Ascending aorta (tissue), 2 donors: ENCODE measurements at regions not wholly inside any gene's neighbourhood (a gene's known extent, or its start where the extent isn't known, plus 50 kb on each side); places are given as distances from the start of the nearest gene placed in this dataset.

Experiments
- DNase-seq, 2 donors: peaks; one replicate each; pipeline ENCODE4 v3.0.0-alpha.2; 2019; ENCODE audit warnings: low spot score in 2 of 2
- H3K27ac ChIP-seq, 2 donors: fragments of 200-600 bp; sonication (generic); one replicate each; pipeline ENCODE4 v1.5.1; 2016 to 2017; ENCODE audit warnings: mild to moderate bottlenecking in 1 of 2
- H3K27me3 ChIP-seq: fragments of 200-600 bp; sonication (generic); one replicate; pipeline ENCODE4 v1.5.1; 2017
- H3K36me3 ChIP-seq, 2 donors: fragments of 200-600 bp; sonication (generic); one replicate each; pipeline ENCODE4 v1.5.1; 2016
- H3K4me1 ChIP-seq, 2 donors: fragments of 200-600 bp; sonication (generic); one replicate each; pipeline ENCODE4 v1.5.1; 2016 to 2017; ENCODE audit warnings: mild to moderate bottlenecking in 1 of 2
- H3K4me3 ChIP-seq, 2 donors: fragments of 200-600 bp; sonication (generic); one replicate each; pipeline ENCODE4 v1.5.1; 2016 to 2017; ENCODE audit warnings: mild to moderate bottlenecking in 1 of 2
- H3K9me3 ChIP-seq, 2 donors: fragments of 200-600 bp; sonication (generic); one replicate each; pipeline ENCODE4 v1.5.1; 2016
- CTCF ChIP-seq, 3 experiments: fragments of 200-600 bp in 2 of 3; fragments of 450-650 bp in 1 of 3; sonication (generic) in 2 of 3; IDR thresholded peaks; one replicate each; pipeline ENCODE4 v1.5.1; 2016 to 2019; ENCODE audit warnings: antibody characterized with exemption in 3 of 3, mild to moderate bottlenecking in 1 of 3, moderate library complexity in 1 of 3
- intact Hi-C: fragments of 100-400 bp; cut with DNase I; formaldehyde crosslinking; loops from one replicate; pipeline ENCODE4 v1.15.1; 2023

DNA sequence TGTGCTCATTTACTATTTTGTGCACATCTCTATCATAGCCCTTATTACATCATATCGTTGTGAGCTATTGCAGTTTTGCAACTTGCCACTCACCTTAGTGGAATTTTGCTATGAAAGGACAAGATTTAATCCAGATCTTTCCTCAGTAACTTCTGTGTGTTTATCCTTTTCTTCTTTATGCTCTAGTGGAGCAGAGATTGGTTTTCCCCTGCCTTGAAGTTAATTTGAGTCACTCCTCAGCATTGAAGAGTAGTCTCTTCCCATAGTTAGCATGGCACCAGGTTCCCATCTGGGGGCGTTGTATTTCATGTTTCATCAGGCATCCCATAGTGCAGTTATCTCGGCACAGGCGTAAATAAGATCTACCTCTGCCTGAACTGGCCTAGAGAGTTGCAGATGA lies 510.4 kb downstream of the PSAT1 start:
- H3K4me3 ChIP-seq = no peak overlapping the region
- no peaks in the 10 kb centered on the region for H3K36me3 ChIP-seq
- intact Hi-C loops = no loop called here
- H3K27ac ChIP-seq = no peak overlapping the region
- no peak for TF ChIP-seq CTCF (IDR thresholded peaks at IDR 0.05)
- no peaks in the 10 kb centered on the region for H3K27me3 ChIP-seq
- no peak for DNase-seq
- no peaks in the 10 kb centered on the region for H3K9me3 ChIP-seq
- no peaks in the 10 kb centered on the region for H3K4me1 ChIP-seq

DNA sequence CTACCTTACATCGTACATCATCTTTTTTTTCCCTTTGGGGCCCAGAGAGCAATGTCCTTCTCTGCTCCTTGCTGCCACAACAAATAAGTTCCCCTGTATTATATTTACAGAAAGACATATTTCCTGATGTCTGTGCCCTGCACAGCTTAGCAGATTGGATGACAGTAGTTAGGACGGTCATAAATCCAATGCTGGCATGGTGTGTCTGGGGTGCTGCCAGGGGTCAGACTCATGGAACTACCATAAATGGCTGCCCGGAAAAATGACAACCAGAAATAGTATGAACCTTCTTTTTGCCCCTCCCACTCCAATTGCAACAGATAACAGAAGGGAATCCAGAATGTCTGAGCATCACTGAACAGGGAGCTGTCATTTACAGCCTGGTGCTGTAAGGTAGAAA lies 511.1 kb downstream of the PSAT1 start:
- Histone ChIP-seq H3K4me1 (no peaks in the 10 kb centered on the region), H3K27ac (no peak overlapping the region), H3K36me3 (no peaks in the 10 kb centered on the region), H3K4me3 (no peak overlapping the region), H3K9me3 (no peaks in the 10 kb centered on the region), H3K27me3 (no peaks in the 10 kb centered on the region)
- no peak for DNase-seq
- intact Hi-C loops = no loop called here
- no peak for TF ChIP-seq CTCF (IDR thresholded peaks at IDR 0.05)

DNA sequence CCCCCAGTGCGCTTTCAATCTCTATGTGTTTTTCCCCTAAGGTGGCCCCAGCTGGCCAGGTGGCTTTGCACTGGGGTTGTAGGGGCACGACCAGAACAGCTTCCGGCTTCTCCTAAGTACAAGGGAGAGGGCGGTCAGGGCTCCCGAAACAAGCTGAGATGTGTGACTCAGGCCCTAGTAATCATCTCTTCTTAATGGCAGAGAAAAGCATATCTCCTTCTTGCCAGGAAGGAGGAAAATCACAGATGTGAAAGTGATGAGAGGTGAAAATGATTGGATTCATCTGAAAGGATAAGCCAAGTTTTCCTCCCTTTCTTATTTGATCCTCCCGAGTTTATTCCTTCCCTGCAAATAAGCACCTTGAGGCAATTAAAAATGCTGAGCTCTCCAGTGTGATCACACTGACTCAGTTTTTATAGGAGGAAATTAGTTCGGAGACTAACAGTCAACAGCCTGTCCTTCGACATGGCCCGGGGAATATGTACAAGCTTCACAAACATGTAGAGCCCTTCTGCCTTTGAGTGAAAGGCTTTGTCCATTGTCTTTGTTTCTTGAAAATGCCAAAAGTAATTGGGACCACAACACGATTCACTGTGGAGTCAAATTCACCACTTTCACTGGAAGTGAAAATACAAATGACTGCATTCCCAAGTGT lies 514.8 kb downstream of the PSAT1 start:
- Histone ChIP-seq H3K4me3 (no peak overlapping the region), H3K4me1 (no peaks in the 10 kb centered on the region), H3K36me3 (no peaks in the 10 kb centered on the region), H3K9me3 (no peaks in the 10 kb centered on the region), H3K27me3 (no peaks in the 10 kb centered on the region), H3K27ac (no peak overlapping the region)
- TF ChIP-seq CTCF (IDR thresholded peaks at IDR 0.05) = no peak
- DNase-seq = no peak
- intact Hi-C loops = no loop called here

DNA sequence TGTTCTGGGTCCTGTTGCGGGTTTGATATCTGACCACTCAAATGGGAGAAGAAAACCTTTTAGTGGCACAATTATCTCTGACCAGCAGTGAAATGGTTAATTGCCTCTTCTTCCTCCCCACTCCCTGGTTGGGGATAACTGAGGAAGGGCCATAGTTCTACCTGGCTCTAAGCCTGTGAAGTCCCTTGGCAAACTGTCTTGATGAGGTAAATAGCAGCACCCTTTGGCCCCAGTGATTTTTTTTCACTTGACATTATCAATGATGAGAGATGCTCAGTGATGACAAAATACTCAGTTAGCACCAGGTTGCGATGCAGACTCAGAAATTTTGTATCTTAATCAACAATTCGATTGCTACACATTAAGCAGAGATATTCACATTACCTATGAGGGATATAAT lies 515.7 kb downstream of the PSAT1 start:
- no peak overlapping the region for H3K27ac ChIP-seq
- intact Hi-C loops = no loop called here
- H3K9me3 ChIP-seq = no peaks in the 10 kb centered on the region
- DNase-seq = no peak
- no peaks in the 10 kb centered on the region for H3K27me3 ChIP-seq
- H3K36me3 ChIP-seq = no peaks in the 10 kb centered on the region
- no peak for TF ChIP-seq CTCF (IDR thresholded peaks at IDR 0.05)
- H3K4me1 ChIP-seq = no peaks in the 10 kb centered on the region
- H3K4me3 ChIP-seq = no peak overlapping the region

GRCh38 chr9:78813602-78814180 lies 516.8 kb downstream of the PSAT1 start:
- no peaks in the 10 kb centered on the region for H3K36me3 ChIP-seq
- TF ChIP-seq CTCF (IDR thresholded peaks at IDR 0.05) = no peak
- intact Hi-C loops = no loop called here
- no peak overlapping the region for H3K27ac ChIP-seq
- no peaks in the 10 kb centered on the region for H3K9me3 ChIP-seq
- no peaks in the 10 kb centered on the region for H3K4me1 ChIP-seq
- H3K4me3 ChIP-seq = no peak overlapping the region
- no peak for DNase-seq
- no peaks in the 10 kb centered on the region for H3K27me3 ChIP-seq
